Suprapubic skin (tissue), 4 donors: ENCODE measurements at regions not wholly inside any gene's neighbourhood (a gene's known extent, or its start where the extent isn't known, plus 50 kb on each side); places are given as distances from the start of the nearest gene placed in this dataset.

Experiments
- CTCF ChIP-seq, 2 donors: fragments of 200-600 bp in 1 of 2; fragments of 450-650 bp in 1 of 2; sonication (generic) in 1 of 2; IDR thresholded peaks; one replicate each; pipeline ENCODE4 v1.5.1; 2016 to 2019; ENCODE audit warnings: antibody characterized with exemption in 2 of 2, mild to moderate bottlenecking in 1 of 2, moderate library complexity in 1 of 2
- EP300 ChIP-seq: sonication (generic); formaldehyde crosslinking; IDR thresholded peaks from one replicate; pipeline ENCODE4 v1.6.1; 2017; ENCODE audit warnings: antibody characterized with exemption
- POLR2A ChIP-seq, 2 donors: fragments of 450-650 bp; IDR thresholded peaks; one replicate each; pipeline ENCODE4 v1.6.1; 2017; ENCODE audit warnings: antibody characterized with exemption in 2 of 2, mild to moderate bottlenecking in 2 of 2, moderate library complexity in 2 of 2
- POLR2AphosphoS5 ChIP-seq, 3 donors: sonication (generic); formaldehyde crosslinking; IDR thresholded peaks; one replicate each; pipeline ENCODE4 v1.6.1; 2017; ENCODE audit warnings: antibody characterized with exemption in 3 of 3

GRCh38 chr12:5101686-5102085, 58.0 kb downstream of the KCNA5 start:
- TF ChIP-seq CTCF (IDR thresholded peaks at IDR 0.05) (no peak), EP300 (no peak), POLR2AphosphoS5 (IDR thresholded peaks at IDR 0.05) (no peak), POLR2A (IDR thresholded peaks at IDR 0.05) (no peak)
